Fibroblast of villous mesenchyme (primary cell): ENCODE measurements at regions not wholly inside any gene's neighbourhood (a gene's known extent, or its start where the extent isn't known, plus 50 kb on each side); places are given as distances from the start of the nearest gene placed in this dataset.

Experiments used
- DNase-seq: peaks from one replicate; pipeline ENCODE4 v3.0.0-alpha.2; 2010; ENCODE audit warnings: low read depth
- H3K4me3 ChIP-seq: 2 replicates; pipeline ENCODE4 v1.5.1; 2011; ENCODE audit warnings: low read depth, mild to moderate bottlenecking, low read length
- CTCF ChIP-seq: IDR thresholded peaks from 2 replicates; pipeline ENCODE4 v1.5.1; 2012; ENCODE audit warnings: low read depth, mild to moderate bottlenecking, low read length; ENCODE audit not compliant: insufficient read depth

- no peak for DNase-seq
- no peak for TF ChIP-seq CTCF
- no peak overlapping the region for H3K4me3 ChIP-seq
These were observed 373.9 kb downstream of the CHSY3 start for GRCh38 chr5:130278136-130278535.

- no peak for DNase-seq
- no peak for TF ChIP-seq CTCF
- H3K4me3 ChIP-seq: no peak overlapping the region
These were observed 373.3 kb downstream of the CHSY3 start for GRCh38 chr5:130277522-130277921.

GRCh38 chr5:130277002-130277401 is 372.7 kb downstream of the CHSY3 start:
- H3K4me3 ChIP-seq: no peak overlapping the region
- no peak for DNase-seq
- no peak for TF ChIP-seq CTCF

- no peak for TF ChIP-seq CTCF
- no peak overlapping the region for H3K4me3 ChIP-seq
- DNase-seq: no peak
These were observed 368.6 kb downstream of the CHSY3 start for GRCh38 chr5:130272837-130273236.

GRCh38 chr5:130270786-130271185 is 366.5 kb downstream of the CHSY3 start:
- no peak for TF ChIP-seq CTCF
- DNase-seq: no peak

GRCh38 chr5:130268489-130268888 is 364.2 kb downstream of the CHSY3 start:
- DNase-seq: no peak
- no peak for TF ChIP-seq CTCF
- H3K4me3 ChIP-seq: no peak overlapping the region

More at GRCh38 chr5:130270786-130271185, 366.5 kb downstream of the CHSY3 start:
- H3K4me3 ChIP-seq: no peak overlapping the region

GRCh38 chr5:130267926-130268325 is 363.7 kb downstream of the CHSY3 start:
- no peak for DNase-seq
- TF ChIP-seq CTCF: no peak
- H3K4me3 ChIP-seq: no peak overlapping the region
